CD4-positive, alpha-beta T cell (primary cell): ENCODE measurements at regions not wholly inside any gene's neighbourhood (a gene's known extent, or its start where the extent isn't known, plus 50 kb on each side); places are given as distances from the start of the nearest gene placed in this dataset.

ENCODE experiments used
- ATAC-seq: fragments of 200-7000 bp; cut with Tn5 transposase; one replicate; pipeline ENCODE4 v1.10.0; 2022; ENCODE audit warnings: mild to moderate bottlenecking; ENCODE audit not compliant: poor library complexity
- CTCF ChIA-PET: fragments of 350-600 bp; sonication (Branson Sonifier 250); formaldehyde crosslinking; loops from one replicate; lab custom pipeline; 2021; ENCODE audit warnings: antibody characterized with exemption, inconsistent platforms; lab: Charles Lee
- POLR2A ChIA-PET: fragments of 350-600 bp; sonication (Branson Sonifier 250); formaldehyde crosslinking; loops from one replicate; lab custom pipeline; 2021; ENCODE audit warnings: antibody characterized with exemption, inconsistent platforms; lab: Charles Lee
- DNase-seq, 14 experiments: peaks; one replicate each; pipeline ENCODE4 v3.0.0-alpha.2; 2013 to 2020; ENCODE audit warnings: mixed read lengths in 2 of 14
- H3K27ac ChIP-seq, 2 donors: one replicate each; pipeline versions ENCODE4 v1.5.1 to v1.7.0; 2013; ENCODE audit warnings: low read length in 2 of 2, low read depth in 1 of 2, mild to moderate bottlenecking in 1 of 2
- H3K27me3 ChIP-seq, 2 experiments: 1 replicate in 1 of 2; 2 replicates in 1 of 2; pipeline versions ENCODE4 v1.6.1 to v1.7.0; 2013; ENCODE audit warnings: low read length in 2 of 2, control low read depth in 1 of 2, mild to moderate bottlenecking in 1 of 2, moderate library complexity in 1 of 2; ENCODE audit not compliant: insufficient read depth in 2 of 2, control insufficient read depth in 1 of 2
- H3K36me3 ChIP-seq: one replicate; pipeline ENCODE4 v1.6.1; 2013; ENCODE audit warnings: low read length, control low read depth; ENCODE audit not compliant: insufficient read depth
- H3K4me1 ChIP-seq: one replicate; pipeline ENCODE4 v1.6.1; 2013; ENCODE audit warnings: low read length, control low read depth; ENCODE audit not compliant: insufficient read depth
- H3K4me3 ChIP-seq: one replicate; pipeline ENCODE4 v1.5.1; 2013; ENCODE audit warnings: mild to moderate bottlenecking, low read length, moderate library complexity
- H3K9me3 ChIP-seq, 2 experiments: 1 replicate in 1 of 2; 2 replicates in 1 of 2; pipeline versions ENCODE4 v1.6.1 to v1.7.0; 2013; ENCODE audit warnings: low read length in 2 of 2, mild to moderate bottlenecking in 2 of 2, control low read depth in 1 of 2, moderate library complexity in 1 of 2; ENCODE audit not compliant: control insufficient read depth in 1 of 2, insufficient read depth in 1 of 2
- H3K27ac Mint-ChIP-seq: one replicate; pipeline ENCODE4 v1.8.0; 2020; ENCODE audit warnings: mixed read lengths
- H3K27me3 Mint-ChIP-seq: one replicate; pipeline ENCODE4 v1.8.0; 2021; ENCODE audit warnings: mixed read lengths
- H3K36me3 Mint-ChIP-seq: one replicate; pipeline ENCODE4 v1.8.0; 2021; ENCODE audit warnings: low read depth, mixed read lengths
- H3K4me1 Mint-ChIP-seq: one replicate; pipeline ENCODE4 v1.8.0; 2021; ENCODE audit warnings: low read depth, mixed read lengths
- H3K4me3 Mint-ChIP-seq: one replicate; pipeline ENCODE4 v1.8.0; 2020; ENCODE audit warnings: mild to moderate bottlenecking, mixed read lengths
- H3K9me3 Mint-ChIP-seq: one replicate; pipeline ENCODE4 v1.8.0; 2020; ENCODE audit warnings: mixed read lengths
- CTCF ChIP-seq: fragments of 200-600 bp; IDR thresholded peaks from one replicate; pipeline ENCODE4 v1.8.0; 2022; ENCODE audit warnings: antibody characterized with exemption, mild to moderate bottlenecking
- intact Hi-C, 2 experiments: fragments of 100-400 bp; cut with DNase I in 1 of 2; cut with micrococcal nuclease in 1 of 2; formaldehyde crosslinking; loops; one replicate each; pipeline versions ENCODE4 v1.15.1 to v1.9.0; 2023 to 2025; cut with DNase I, micrococcal nuclease

GRCh38 chr3:106570426-106570825 is 701.6 kb upstream of the CBLB start:
- ATAC-seq (no peak), DNase-seq (no peak)
- CTCF ChIA-PET: no interaction called here
- Histone ChIP-seq H3K27me3 (no peaks in the 10 kb centered on the region), H3K36me3 (no peaks in the 10 kb centered on the region), H3K4me3 (no peak overlapping the region), H3K9me3 (no peaks in the 10 kb centered on the region), H3K27ac (no peak overlapping the region), H3K4me1 (no peaks in the 10 kb centered on the region)
- no peak overlapping the region for H3K4me3 Mint-ChIP-seq
- H3K9me3 Mint-ChIP-seq: no peaks in the 10 kb centered on the region
- intact Hi-C loops: no loop called here
- H3K27ac Mint-ChIP-seq: no peak overlapping the region
- H3K4me1 Mint-ChIP-seq: no peaks in the 10 kb centered on the region
- POLR2A ChIA-PET: no interaction called here
- TF ChIP-seq CTCF: no peak
- no peaks in the 10 kb centered on the region for H3K36me3 Mint-ChIP-seq
- H3K27me3 Mint-ChIP-seq: no peaks in the 10 kb centered on the region

DNA sequence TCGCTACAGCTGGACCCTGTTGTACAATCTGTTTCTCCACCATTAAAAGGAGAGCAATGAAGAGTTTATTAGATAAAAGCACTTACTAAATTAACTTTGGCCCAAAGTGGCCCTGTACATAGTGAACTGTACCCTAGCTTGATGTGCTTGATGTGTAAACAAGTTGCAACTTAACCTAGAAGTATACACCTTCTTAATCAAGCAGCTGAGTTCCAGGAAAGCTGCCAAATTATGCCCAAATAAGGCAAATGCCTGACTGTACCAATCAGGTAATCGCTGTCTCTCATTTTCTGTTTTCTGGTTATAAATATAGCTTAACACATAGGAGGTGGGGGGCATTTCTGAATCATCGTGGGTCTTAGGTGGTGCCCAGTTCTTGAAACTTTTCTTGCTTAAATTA is 704.8 kb upstream of the CBLB start:
- CTCF ChIA-PET: no interaction called here

DNA sequence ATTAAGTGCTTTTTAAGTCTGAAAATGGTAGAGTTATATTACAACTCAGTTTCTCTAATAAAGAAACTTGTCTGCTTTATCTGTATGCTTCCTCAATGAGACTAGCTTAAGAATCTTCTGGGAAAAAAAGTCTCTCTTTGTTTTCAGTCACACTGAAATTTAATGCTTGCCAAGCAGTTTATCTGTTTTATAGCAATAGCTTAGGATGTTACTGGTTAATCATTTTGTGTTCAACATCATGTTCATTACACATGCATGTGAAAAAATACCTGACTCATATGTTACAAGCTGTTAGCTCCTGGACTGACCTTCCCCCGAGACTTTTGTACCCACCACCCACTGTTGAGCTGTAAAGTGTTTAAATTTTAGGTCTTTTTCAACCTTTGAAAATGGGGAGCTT is 706.2 kb upstream of the CBLB start:
- Histone ChIP-seq H3K4me1 (no peaks in the 10 kb centered on the region), H3K9me3 (no peaks in the 10 kb centered on the region), H3K27ac (no peak overlapping the region), H3K27me3 (no peaks in the 10 kb centered on the region), H3K36me3 (no peaks in the 10 kb centered on the region), H3K4me3 (no peak overlapping the region)
- H3K4me1 Mint-ChIP-seq: no peaks in the 10 kb centered on the region
- intact Hi-C loops: no loop called here
- no peaks in the 10 kb centered on the region for H3K9me3 Mint-ChIP-seq
- H3K27me3 Mint-ChIP-seq: no peaks in the 10 kb centered on the region
- H3K4me3 Mint-ChIP-seq: no peak overlapping the region
- no peaks in the 10 kb centered on the region for H3K36me3 Mint-ChIP-seq
- POLR2A ChIA-PET: interaction anchor here (0.6 kb wide), 1 partner anchor 72 kb away, joined by 3 read pairs; no protein-coding TSS in a partner anchor
- CTCF ChIA-PET: interaction anchor here (1.2 kb wide), 1 partner anchor 13 kb away, joined by 3 read pairs; no protein-coding TSS in a partner anchor
- no peak for DNase-seq
- TF ChIP-seq CTCF: no peak
- no peak overlapping the region for H3K27ac Mint-ChIP-seq
- no peak for ATAC-seq

More for the DNA sequence above, 704.8 kb upstream of the CBLB start:
- no peak for TF ChIP-seq CTCF
- H3K27ac ChIP-seq: no peak overlapping the region
- Mint-ChIP-seq H3K27me3 (no peaks in the 10 kb centered on the region), H3K9me3 (no peaks in the 10 kb centered on the region), H3K4me1 (no peaks in the 10 kb centered on the region), H3K4me3 (no peak overlapping the region), H3K27ac (no peak overlapping the region), H3K36me3 (no peaks in the 10 kb centered on the region)
- no peaks in the 10 kb centered on the region for H3K4me1 ChIP-seq
- no peak overlapping the region for H3K4me3 ChIP-seq
- no peaks in the 10 kb centered on the region for H3K9me3 ChIP-seq
- POLR2A ChIA-PET: interaction anchor here (0.9 kb wide), 1 partner anchor 10 kb away, joined by 3 read pairs; no protein-coding TSS in a partner anchor
- no peaks in the 10 kb centered on the region for H3K27me3 ChIP-seq
- intact Hi-C loops: no loop called here
- no peak for DNase-seq
- no peaks in the 10 kb centered on the region for H3K36me3 ChIP-seq
- no peak for ATAC-seq
